ENCODE measurements at regions not wholly inside any gene's neighbourhood (a gene's known extent, or its start where the extent isn't known, plus 50 kb on each side); places are given as distances from the start of the nearest gene placed in this dataset.
"Not testable (repeated sequence)": the region's sequence is repeated elsewhere in the genome, so short reads cannot be mapped to it uniquely, and the experiment has no call there.

GRCh38 chr6:153340568-153340967 is 209.5 kb upstream of the RGS17 start:
- TF ChIP-seq CTCF (IDR thresholded peaks at IDR 0.05) (no peak), POLR2A (IDR thresholded peaks at IDR 0.05) (no peak)
- WGBS (ENCODE audit: insufficient coverage, low coverage, low lambda C conversion rate, missing lambda C conversion rate), result 60% methylated on average over 2 of the region's 2 CpGs
- DNase-seq, result no peak
- no peak overlapping the region for H3K27ac ChIP-seq
- no peaks in the 10 kb centered on the region for H3K27me3 ChIP-seq
- no peak overlapping the region for H3K4me3 ChIP-seq
- no peak for ATAC-seq
- H3K9me3 ChIP-seq, result no peaks in the 10 kb centered on the region
- H3K36me3 ChIP-seq, result no peaks in the 10 kb centered on the region
- intact Hi-C loops (cut with DNase I), result no loop called here
- H3K4me1 ChIP-seq, result no peaks in the 10 kb centered on the region

- Histone ChIP-seq H3K4me1 (no peaks in the 10 kb centered on the region), H3K27me3 (no peaks in the 10 kb centered on the region), H3K9me3 (no peaks in the 10 kb centered on the region), H3K36me3 (no peaks in the 10 kb centered on the region), H3K27ac (no peak overlapping the region), H3K4me3 (no peak overlapping the region)
- intact Hi-C loops (cut with DNase I), result no loop called here
- DNase-seq, result no peak
- no peak for ATAC-seq
- TF ChIP-seq CTCF (IDR thresholded peaks at IDR 0.05), result no peak
- no peak for TF ChIP-seq POLR2A (IDR thresholded peaks at IDR 0.05)
Observed at GRCh38 chr6:153334121-153334520, 203.0 kb upstream of the RGS17 start.

GRCh38 chr6:153331221-153331620 is 200.1 kb upstream of the RGS17 start:
- H3K27me3 ChIP-seq; H3K4me1 ChIP-seq; H3K9me3 ChIP-seq; DNase-seq; H3K4me3 ChIP-seq; H3K36me3 ChIP-seq; ATAC-seq; intact Hi-C loops (cut with DNase I); H3K27ac ChIP-seq: not testable (repeated sequence)

- H3K4me3 ChIP-seq, result no peak overlapping the region
- H3K9me3 ChIP-seq, result no peaks in the 10 kb centered on the region
- 71% methylated on average over 5 of the region's 5 CpGs for WGBS (ENCODE audit: insufficient coverage, low coverage, low lambda C conversion rate, missing lambda C conversion rate)
- DNase-seq, result no peak
- H3K27ac ChIP-seq, result no peak overlapping the region
- no peak for ATAC-seq
- intact Hi-C loops (cut with DNase I), result no loop called here
- no peaks in the 10 kb centered on the region for H3K36me3 ChIP-seq
- TF ChIP-seq POLR2A (IDR thresholded peaks at IDR 0.05) (no peak), CTCF (IDR thresholded peaks at IDR 0.05) (no peak)
- H3K27me3 ChIP-seq, result no peaks in the 10 kb centered on the region
- H3K4me1 ChIP-seq, result no peaks in the 10 kb centered on the region
Observed at GRCh38 chr6:153328194-153328593, 197.1 kb upstream of the RGS17 start.

GRCh38 chr6:153325661-153326060 is 194.6 kb upstream of the RGS17 start:
- H3K27ac ChIP-seq, result no peak overlapping the region
- no peak overlapping the region for H3K4me3 ChIP-seq
- DNase-seq (no peak), ATAC-seq (no peak)
- no peaks in the 10 kb centered on the region for H3K27me3 ChIP-seq
- H3K36me3 ChIP-seq, result no peaks in the 10 kb centered on the region
- intact Hi-C loops (cut with DNase I), result no loop called here
- no peak for TF ChIP-seq CTCF (IDR thresholded peaks at IDR 0.05)
- no peak for TF ChIP-seq POLR2A (IDR thresholded peaks at IDR 0.05)
- H3K4me1 ChIP-seq, result no peaks in the 10 kb centered on the region
- H3K9me3 ChIP-seq, result no peaks in the 10 kb centered on the region
- WGBS (ENCODE audit: insufficient coverage, low coverage, low lambda C conversion rate, missing lambda C conversion rate), result 11% methylated on average over 1 of the region's 1 CpG

Measured in right lobe of liver (tissue), 6 donors.